SU-DHL-6 (cell line): ENCODE measurements at regions not wholly inside any gene's neighbourhood (a gene's known extent, or its start where the extent isn't known, plus 50 kb on each side); places are given as distances from the start of the nearest gene placed in this dataset.

Experiments
- H2AFZ ChIP-seq: fragments of 200-600 bp; sonication (generic); 2 replicates; pipeline ENCODE4 v1.6.1; 2014; ENCODE audit warnings: low read depth, mild to moderate bottlenecking, moderate library complexity, mixed read lengths, antibody characterized with exemption, low read length; ENCODE audit not compliant: severe bottlenecking
- H3F3A ChIP-seq: fragments of 200-600 bp; shearing (Covaris generic); 2 replicates; pipeline ENCODE4 v1.6.0; 2016; ENCODE audit warnings: antibody characterized with exemption, mild to moderate bottlenecking; ENCODE audit not compliant: insufficient read depth
- H3K27ac ChIP-seq: fragments of 200-600 bp; sonication (generic); 2 replicates; pipeline ENCODE4 v1.5.1; 2016; ENCODE audit warnings: low read depth, mild to moderate bottlenecking, low read length, moderate library complexity, mixed read lengths
- H3K27me3 ChIP-seq: fragments of 200-600 bp; sonication (generic), shearing (Covaris generic); 2 replicates; pipeline ENCODE4 v1.6.0; 2014; ENCODE audit warnings: mild to moderate bottlenecking, low read length
- H3K36me3 ChIP-seq: fragments of 200-600 bp; sonication (generic); 2 replicates; pipeline ENCODE4 v1.6.1; 2014; ENCODE audit warnings: mild to moderate bottlenecking, low read length, mixed read lengths
- H3K4me2 ChIP-seq: fragments of 300-600, 200-600 bp; shearing (Covaris generic), sonication (generic); 2 replicates; pipeline ENCODE4 v1.6.0; 2014; ENCODE audit warnings: low read length, low read depth, mild to moderate bottlenecking; ENCODE audit not compliant: poor library complexity, severe bottlenecking
- H3K4me3 ChIP-seq: fragments of 200-600 bp; sonication (generic); 2 replicates; pipeline ENCODE4 v1.5.1; 2014; ENCODE audit warnings: antibody characterized with exemption, low read length, mild to moderate bottlenecking, mixed read lengths; ENCODE audit not compliant: insufficient read depth, poor library complexity, severe bottlenecking
- H3K79me2 ChIP-seq: fragments of 200-600 bp; sonication (generic); 2 replicates; pipeline ENCODE4 v1.6.1; 2014; ENCODE audit warnings: mild to moderate bottlenecking, low read length, moderate library complexity; ENCODE audit not compliant: insufficient read depth
- H3K9ac ChIP-seq: fragments of 200-600 bp; sonication (generic); 2 replicates; pipeline ENCODE4 v1.7.0; 2014; ENCODE audit warnings: mild to moderate bottlenecking, low read length
- H3K9me2 ChIP-seq: fragments of 200-600 bp; sonication (generic); replicated peaks from 2 replicates; pipeline ENCODE4 v1.6.1; 2014; ENCODE audit warnings: low read length; ENCODE audit not compliant: insufficient read depth
- H3K9me3 ChIP-seq: fragments of 200-600 bp; sonication (generic); 2 replicates; pipeline ENCODE4 v1.6.1; 2014; ENCODE audit warnings: low read length, mixed read lengths; ENCODE audit not compliant: insufficient read depth
- H4K20me1 ChIP-seq: fragments of 200-600 bp; sonication (generic); 2 replicates; pipeline ENCODE4 v1.6.1; 2014; ENCODE audit warnings: low read depth, mild to moderate bottlenecking, antibody characterized with exemption, low read length, moderate library complexity, mixed read lengths
- CTCF ChIP-seq: fragments of 200-600 bp; sonication (generic); IDR thresholded peaks from one replicate; pipeline ENCODE4 v1.5.1; 2017; ENCODE audit warnings: antibody characterized with exemption, mild to moderate bottlenecking, low read length, moderate library complexity; ENCODE audit not compliant: insufficient read depth, poor library complexity, severe bottlenecking
- EZH2phosphoT487 ChIP-seq: fragments of 200-600 bp; sonication (generic), shearing (Covaris generic); conservative IDR thresholded peaks from 2 replicates; pipeline ENCODE4 v1.6.1; 2018; ENCODE audit warnings: mild to moderate bottlenecking, antibody characterized with exemption, low read length, moderate library complexity, mixed read lengths

GRCh38 chr2:6493669-6494068, 372.0 kb downstream of the CMPK2 start:
- Histone ChIP-seq H4K20me1 (no peaks in the 10 kb centered on the region), H3K9me2 (no peaks in the 10 kb centered on the region), H3K79me2 (no peaks in the 10 kb centered on the region), H2AFZ (no peak overlapping the region), H3F3A (no peaks in the 10 kb centered on the region), H3K9me3 (no peaks in the 10 kb centered on the region), H3K36me3 (no peaks in the 10 kb centered on the region), H3K27me3 (no peaks in the 10 kb centered on the region), H3K4me3 (no peak overlapping the region), H3K4me2 (no peak overlapping the region), H3K27ac (no peak overlapping the region), H3K9ac (no peak overlapping the region)
- TF ChIP-seq CTCF = no peak
- no peak for TF ChIP-seq EZH2phosphoT487

DNA sequence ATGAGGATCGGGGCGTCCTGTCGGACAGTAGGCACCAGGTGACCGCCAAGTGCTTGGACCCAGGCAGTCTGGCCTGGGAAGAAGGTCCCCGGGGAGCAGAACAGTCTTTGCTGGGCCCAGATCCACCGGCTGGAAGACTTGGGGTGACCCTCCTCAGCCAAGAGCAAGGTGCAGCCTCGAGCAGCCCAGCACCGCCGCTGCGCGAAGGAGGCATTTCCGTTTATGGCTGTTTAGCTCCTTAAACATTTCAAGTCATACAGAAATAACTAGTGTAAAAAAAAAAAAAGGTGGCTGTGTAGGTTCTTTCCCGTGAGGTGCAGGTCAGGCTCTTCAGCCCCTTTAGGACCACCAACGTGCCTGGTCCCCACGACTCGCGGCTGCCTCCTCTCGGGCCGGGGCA, 370.2 kb downstream of the CMPK2 start:
- no peaks in the 10 kb centered on the region for H3K36me3 ChIP-seq

DNA sequence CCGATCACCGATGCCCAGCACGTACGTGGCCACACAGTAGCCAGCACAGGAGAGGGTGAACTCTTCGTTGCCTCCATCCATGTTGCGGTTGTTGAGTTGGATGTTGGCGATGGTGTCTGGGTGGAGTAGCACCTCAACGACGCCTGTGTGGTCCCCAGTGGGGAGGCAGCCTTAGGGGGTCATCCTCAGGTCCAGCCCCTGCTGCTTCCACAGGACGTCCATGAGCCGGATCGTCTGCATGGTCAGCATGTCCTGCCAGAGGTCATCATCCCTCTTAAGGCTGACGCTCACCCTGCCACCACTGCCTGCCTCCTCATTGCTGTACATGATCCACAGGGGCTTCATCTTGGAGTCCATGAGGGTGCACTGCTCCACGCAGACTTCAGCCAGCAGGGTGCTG, 369.3 kb downstream of the CMPK2 start:
- Histone ChIP-seq H2AFZ (no peak overlapping the region), H3K9me3 (no peaks in the 10 kb centered on the region), H3K36me3 (no peaks in the 10 kb centered on the region), H4K20me1 (no peaks in the 10 kb centered on the region), H3K9ac (no peak overlapping the region), H3F3A (no peaks in the 10 kb centered on the region), H3K27me3 (no peaks in the 10 kb centered on the region), H3K27ac (no peak overlapping the region), H3K9me2 (no peaks in the 10 kb centered on the region), H3K4me2 (no peak overlapping the region), H3K4me3 (no peak overlapping the region), H3K79me2 (no peaks in the 10 kb centered on the region)
- TF ChIP-seq CTCF (no peak), EZH2phosphoT487 (no peak)

More for the DNA sequence above, 370.2 kb downstream of the CMPK2 start:
- H3K9me3 ChIP-seq = no peaks in the 10 kb centered on the region
- H3F3A ChIP-seq = no peaks in the 10 kb centered on the region
- no peaks in the 10 kb centered on the region for H3K27me3 ChIP-seq
- no peaks in the 10 kb centered on the region for H3K79me2 ChIP-seq
- TF ChIP-seq CTCF = no peak
- TF ChIP-seq EZH2phosphoT487 = no peak
- H3K9me2 ChIP-seq = no peaks in the 10 kb centered on the region
- no peak overlapping the region for H2AFZ ChIP-seq
- H3K27ac ChIP-seq = no peak overlapping the region
- H4K20me1 ChIP-seq = no peaks in the 10 kb centered on the region
- no peak overlapping the region for H3K4me3 ChIP-seq
- no peak overlapping the region for H3K4me2 ChIP-seq
- H3K9ac ChIP-seq = no peak overlapping the region
